ENCODE measurements at regions not wholly inside any gene's neighbourhood (a gene's known extent, or its start where the extent isn't known, plus 50 kb on each side); places are given as distances from the start of the nearest gene placed in this dataset.

GRCh38 chr4:10773010-10773409 is 88.4 kb upstream of the CLNK start:
- WGBS = 75% methylated on average over 3 of the region's 3 CpGs
- no peaks in the 10 kb centered on the region for H3K27me3 ChIP-seq (ENCODE audit: control insufficient read depth in 2 of 2, insufficient read depth in 1 of 2, low read length in 1 of 2)
- no peak overlapping the region for H3K4me3 ChIP-seq (ENCODE audit: low read length in 2 of 2)
- no peak overlapping the region for H3K27ac ChIP-seq (ENCODE audit: low read depth in 1 of 2, low read length in 1 of 2)
- H3K4me1 ChIP-seq (ENCODE audit: control insufficient read depth in 2 of 2, insufficient read depth in 2 of 2, low read length in 2 of 2) = peaks cover 0 to 2% of the 10 kb centered on the region in 2 donors
- DNase-seq (ENCODE audit: low read depth in 6 of 9, low spot score in 9 of 9) = peak in 2 of 9 donors; percentile 1 to 28
- H3K9me3 ChIP-seq (ENCODE audit: control insufficient read depth in 2 of 2, insufficient read depth in 1 of 2, low read length in 1 of 2) = no peaks in the 10 kb centered on the region
- H3K36me3 ChIP-seq (ENCODE audit: control insufficient read depth in 2 of 2, insufficient read depth in 2 of 2, low read length in 1 of 2) = no peaks in the 10 kb centered on the region

GRCh38 chr4:10765386-10765785 is 80.8 kb upstream of the CLNK start:
- Histone ChIP-seq H3K4me1 (ENCODE audit: control insufficient read depth in 2 of 2, insufficient read depth in 2 of 2, low read length in 2 of 2) (no peaks in the 10 kb centered on the region), H3K27ac (ENCODE audit: low read depth in 1 of 2, low read length in 1 of 2) (no peak overlapping the region), H3K4me3 (ENCODE audit: low read length in 2 of 2) (no peak overlapping the region), H3K27me3 (ENCODE audit: control insufficient read depth in 2 of 2, insufficient read depth in 1 of 2, low read length in 1 of 2) (no peaks in the 10 kb centered on the region), H3K36me3 (ENCODE audit: control insufficient read depth in 2 of 2, insufficient read depth in 2 of 2, low read length in 1 of 2) (no peaks in the 10 kb centered on the region), H3K9me3 (ENCODE audit: control insufficient read depth in 2 of 2, insufficient read depth in 1 of 2, low read length in 1 of 2) (no peaks in the 10 kb centered on the region)
- 97% methylated on average over 3 of the region's 3 CpGs for WGBS
- no peak for DNase-seq (ENCODE audit: low read depth in 6 of 9, low spot score in 9 of 9)

- H3K9me3 ChIP-seq (ENCODE audit: control insufficient read depth in 2 of 2, insufficient read depth in 1 of 2, low read length in 1 of 2) = no peaks in the 10 kb centered on the region
- no peaks in the 10 kb centered on the region for H3K27me3 ChIP-seq (ENCODE audit: control insufficient read depth in 2 of 2, insufficient read depth in 1 of 2, low read length in 1 of 2)
- no peak overlapping the region for H3K4me3 ChIP-seq (ENCODE audit: low read length in 2 of 2)
- no peak overlapping the region for H3K27ac ChIP-seq (ENCODE audit: low read depth in 1 of 2, low read length in 1 of 2)
- H3K4me1 ChIP-seq (ENCODE audit: control insufficient read depth in 2 of 2, insufficient read depth in 2 of 2, low read length in 2 of 2) = no peaks in the 10 kb centered on the region
- WGBS = 95% methylated on average over 4 of the region's 4 CpGs
- H3K36me3 ChIP-seq (ENCODE audit: control insufficient read depth in 2 of 2, insufficient read depth in 2 of 2, low read length in 1 of 2) = no peaks in the 10 kb centered on the region
- DNase-seq (ENCODE audit: low read depth in 6 of 9, low spot score in 9 of 9) = no peak
These were observed 78.0 kb upstream of the CLNK start for GRCh38 chr4:10762561-10762960.

- no peaks in the 10 kb centered on the region for H3K9me3 ChIP-seq (ENCODE audit: control insufficient read depth in 2 of 2, insufficient read depth in 1 of 2, low read length in 1 of 2)
- DNase-seq (ENCODE audit: low read depth in 6 of 9, low spot score in 9 of 9) = no peak
- 97% methylated on average over 1 of the region's 1 CpG for WGBS
- H3K4me3 ChIP-seq (ENCODE audit: low read length in 2 of 2) = no peak overlapping the region
- H3K27me3 ChIP-seq (ENCODE audit: control insufficient read depth in 2 of 2, insufficient read depth in 1 of 2, low read length in 1 of 2) = no peaks in the 10 kb centered on the region
- H3K27ac ChIP-seq (ENCODE audit: low read depth in 1 of 2, low read length in 1 of 2) = no peak overlapping the region
- no peaks in the 10 kb centered on the region for H3K36me3 ChIP-seq (ENCODE audit: control insufficient read depth in 2 of 2, insufficient read depth in 2 of 2, low read length in 1 of 2)
- H3K4me1 ChIP-seq (ENCODE audit: control insufficient read depth in 2 of 2, insufficient read depth in 2 of 2, low read length in 2 of 2) = no peaks in the 10 kb centered on the region
These were observed 77.3 kb upstream of the CLNK start for GRCh38 chr4:10761903-10762302.

GRCh38 chr4:10760086-10760485 is 75.5 kb upstream of the CLNK start:
- H3K4me3 ChIP-seq (ENCODE audit: low read length in 2 of 2) = no peak overlapping the region
- no peak overlapping the region for H3K27ac ChIP-seq (ENCODE audit: low read depth in 1 of 2, low read length in 1 of 2)
- H3K36me3 ChIP-seq (ENCODE audit: control insufficient read depth in 2 of 2, insufficient read depth in 2 of 2, low read length in 1 of 2) = no peaks in the 10 kb centered on the region
- H3K9me3 ChIP-seq (ENCODE audit: control insufficient read depth in 2 of 2, insufficient read depth in 1 of 2, low read length in 1 of 2) = no peaks in the 10 kb centered on the region
- no peak for DNase-seq (ENCODE audit: low read depth in 6 of 9, low spot score in 9 of 9)
- H3K4me1 ChIP-seq (ENCODE audit: control insufficient read depth in 2 of 2, insufficient read depth in 2 of 2, low read length in 2 of 2) = no peaks in the 10 kb centered on the region
- H3K27me3 ChIP-seq (ENCODE audit: control insufficient read depth in 2 of 2, insufficient read depth in 1 of 2, low read length in 1 of 2) = no peaks in the 10 kb centered on the region
- 98% methylated on average over 3 of the region's 3 CpGs for WGBS

GRCh38 chr4:10758906-10759305 is 74.3 kb upstream of the CLNK start:
- H3K4me1 ChIP-seq (ENCODE audit: control insufficient read depth in 2 of 2, insufficient read depth in 2 of 2, low read length in 2 of 2) = no peaks in the 10 kb centered on the region
- no peaks in the 10 kb centered on the region for H3K9me3 ChIP-seq (ENCODE audit: control insufficient read depth in 2 of 2, insufficient read depth in 1 of 2, low read length in 1 of 2)
- H3K27ac ChIP-seq (ENCODE audit: low read depth in 1 of 2, low read length in 1 of 2) = no peak overlapping the region
- H3K36me3 ChIP-seq (ENCODE audit: control insufficient read depth in 2 of 2, insufficient read depth in 2 of 2, low read length in 1 of 2) = no peaks in the 10 kb centered on the region
- H3K4me3 ChIP-seq (ENCODE audit: low read length in 2 of 2) = no peak overlapping the region
- no peaks in the 10 kb centered on the region for H3K27me3 ChIP-seq (ENCODE audit: control insufficient read depth in 2 of 2, insufficient read depth in 1 of 2, low read length in 1 of 2)
- no peak for DNase-seq (ENCODE audit: low read depth in 6 of 9, low spot score in 9 of 9)

- 97% methylated on average over 2 of the region's 2 CpGs for WGBS
These were observed 69.4 kb upstream of the CLNK start for GRCh38 chr4:10753856-10754402.

GRCh38 chr4:10753336-10753735 is 68.8 kb upstream of the CLNK start:
- Histone ChIP-seq H3K27me3 (ENCODE audit: control insufficient read depth in 2 of 2, insufficient read depth in 1 of 2, low read length in 1 of 2) (no peaks in the 10 kb centered on the region), H3K27ac (ENCODE audit: low read depth in 1 of 2, low read length in 1 of 2) (no peak overlapping the region), H3K4me3 (ENCODE audit: low read length in 2 of 2) (no peak overlapping the region), H3K36me3 (ENCODE audit: control insufficient read depth in 2 of 2, insufficient read depth in 2 of 2, low read length in 1 of 2) (no peaks in the 10 kb centered on the region), H3K4me1 (ENCODE audit: control insufficient read depth in 2 of 2, insufficient read depth in 2 of 2, low read length in 2 of 2) (no peaks in the 10 kb centered on the region), H3K9me3 (ENCODE audit: control insufficient read depth in 2 of 2, insufficient read depth in 1 of 2, low read length in 1 of 2) (no peaks in the 10 kb centered on the region)
- DNase-seq (ENCODE audit: low read depth in 6 of 9, low spot score in 9 of 9) = no peak
- WGBS = 95% methylated on average over 5 of the region's 5 CpGs

More at GRCh38 chr4:10753856-10754402, 69.4 kb upstream of the CLNK start:
- no peaks in the 10 kb centered on the region for H3K27me3 ChIP-seq (ENCODE audit: control insufficient read depth in 2 of 2, insufficient read depth in 1 of 2, low read length in 1 of 2)
- H3K4me1 ChIP-seq (ENCODE audit: control insufficient read depth in 2 of 2, insufficient read depth in 2 of 2, low read length in 2 of 2) = no peaks in the 10 kb centered on the region
- no peaks in the 10 kb centered on the region for H3K36me3 ChIP-seq (ENCODE audit: control insufficient read depth in 2 of 2, insufficient read depth in 2 of 2, low read length in 1 of 2)
- no peak overlapping the region for H3K4me3 ChIP-seq (ENCODE audit: low read length in 2 of 2)
- H3K27ac ChIP-seq (ENCODE audit: low read depth in 1 of 2, low read length in 1 of 2) = no peak overlapping the region
- H3K9me3 ChIP-seq (ENCODE audit: control insufficient read depth in 2 of 2, insufficient read depth in 1 of 2, low read length in 1 of 2) = no peaks in the 10 kb centered on the region
- DNase-seq (ENCODE audit: low read depth in 6 of 9, low spot score in 9 of 9) = no peak

GRCh38 chr4:10750714-10751113 is 66.1 kb upstream of the CLNK start:
- H3K27me3 ChIP-seq (ENCODE audit: control insufficient read depth in 2 of 2, insufficient read depth in 1 of 2, low read length in 1 of 2) = no peaks in the 10 kb centered on the region
- H3K4me1 ChIP-seq (ENCODE audit: control insufficient read depth in 2 of 2, insufficient read depth in 2 of 2, low read length in 2 of 2) = no peaks in the 10 kb centered on the region
- H3K36me3 ChIP-seq (ENCODE audit: control insufficient read depth in 2 of 2, insufficient read depth in 2 of 2, low read length in 1 of 2) = no peaks in the 10 kb centered on the region
- no peak overlapping the region for H3K27ac ChIP-seq (ENCODE audit: low read depth in 1 of 2, low read length in 1 of 2)
- no peak overlapping the region for H3K4me3 ChIP-seq (ENCODE audit: low read length in 2 of 2)
- H3K9me3 ChIP-seq (ENCODE audit: control insufficient read depth in 2 of 2, insufficient read depth in 1 of 2, low read length in 1 of 2) = no peaks in the 10 kb centered on the region
- DNase-seq (ENCODE audit: low read depth in 6 of 9, low spot score in 9 of 9) = no peak
- WGBS = 85% methylated on average over 5 of the region's 5 CpGs

- no peak for DNase-seq (ENCODE audit: low read depth in 6 of 9, low spot score in 9 of 9)
- no peak overlapping the region for H3K27ac ChIP-seq (ENCODE audit: low read depth in 1 of 2, low read length in 1 of 2)
- whole genome bisulfite sequencing = 96% methylated on average over 5 of the region's 5 CpGs
- H3K27me3 ChIP-seq (ENCODE audit: control insufficient read depth in 2 of 2, insufficient read depth in 1 of 2, low read length in 1 of 2) = no peaks in the 10 kb centered on the region
- no peak overlapping the region for H3K4me3 ChIP-seq (ENCODE audit: low read length in 2 of 2)
- H3K9me3 ChIP-seq (ENCODE audit: control insufficient read depth in 2 of 2, insufficient read depth in 1 of 2, low read length in 1 of 2) = no peaks in the 10 kb centered on the region
- peaks cover 7 to 8% of the 10 kb centered on the region in 2 donors for H3K4me1 ChIP-seq (ENCODE audit: control insufficient read depth in 2 of 2, insufficient read depth in 2 of 2, low read length in 2 of 2)
- no peaks in the 10 kb centered on the region for H3K36me3 ChIP-seq (ENCODE audit: control insufficient read depth in 2 of 2, insufficient read depth in 2 of 2, low read length in 1 of 2)
These were observed 62.6 kb upstream of the CLNK start for GRCh38 chr4:10747186-10747585.

Data from thymus (tissue), 11 donors.